ENCODE measurements at regions not wholly inside any gene's neighbourhood (a gene's known extent, or its start where the extent isn't known, plus 50 kb on each side); places are given as distances from the start of the nearest gene placed in this dataset.

DNA sequence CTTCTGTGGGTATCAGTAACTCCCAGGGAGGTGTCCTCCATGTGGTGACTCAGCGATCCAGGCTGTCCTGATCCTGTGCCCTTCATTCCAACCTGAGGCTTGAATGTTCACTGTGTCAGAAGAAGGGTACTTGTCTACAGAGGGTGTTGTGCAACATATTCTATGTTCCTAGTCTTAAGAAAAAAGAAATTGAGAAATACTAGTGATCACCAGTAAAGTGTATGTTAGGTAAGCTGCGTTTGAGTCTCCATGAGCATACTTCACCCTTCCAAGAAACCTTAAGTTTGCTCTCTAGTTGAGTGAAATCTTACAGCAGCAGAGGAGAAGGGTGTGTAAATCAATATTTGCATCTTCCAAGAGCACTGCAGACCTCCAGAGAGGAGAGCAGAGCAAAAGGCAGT is 122.2 kb upstream of the SLC24A5 start:
- DNase-seq: no peak

GRCh38 chr15:48001393-48002039 is 119.3 kb upstream of the SLC24A5 start:
- DNase-seq: no peak

GRCh38 chr15:48002767-48003166 is 118.0 kb upstream of the SLC24A5 start:
- DNase-seq: no peak

- DNase-seq: no peak
These were observed 117.3 kb upstream of the SLC24A5 start for GRCh38 chr15:48003441-48003840.

- no peak for DNase-seq
These were observed 115.7 kb upstream of the SLC24A5 start for GRCh38 chr15:48005077-48005476.

GRCh38 chr15:48006031-48006511 is 114.7 kb upstream of the SLC24A5 start:
- DNase-seq: peak; percentile 21

GRCh38 chr15:48010316-48010715 is 110.5 kb upstream of the SLC24A5 start:
- DNase-seq: no peak

- no peak for DNase-seq
These were observed 108.6 kb upstream of the SLC24A5 start for GRCh38 chr15:48012191-48012590.

DNA sequence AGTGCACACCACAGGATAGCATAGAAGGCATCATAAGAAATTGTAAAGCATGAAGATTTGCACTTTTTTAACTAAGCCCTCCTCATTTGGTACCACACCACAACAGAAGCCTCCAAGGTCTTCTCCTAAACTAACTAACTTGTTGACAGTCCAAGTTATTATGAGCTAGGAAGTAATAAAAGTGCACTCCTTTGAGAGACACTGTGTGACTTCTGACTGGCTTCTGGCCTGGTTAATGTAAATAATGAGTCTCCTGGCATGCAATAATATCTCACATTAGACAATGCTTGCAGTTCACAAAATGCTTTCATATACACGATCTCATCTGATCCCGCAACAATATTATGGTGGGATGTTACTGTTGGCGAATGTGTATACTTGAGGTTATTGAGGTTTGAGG is 103.9 kb upstream of the SLC24A5 start:
- no peak for DNase-seq

DNA sequence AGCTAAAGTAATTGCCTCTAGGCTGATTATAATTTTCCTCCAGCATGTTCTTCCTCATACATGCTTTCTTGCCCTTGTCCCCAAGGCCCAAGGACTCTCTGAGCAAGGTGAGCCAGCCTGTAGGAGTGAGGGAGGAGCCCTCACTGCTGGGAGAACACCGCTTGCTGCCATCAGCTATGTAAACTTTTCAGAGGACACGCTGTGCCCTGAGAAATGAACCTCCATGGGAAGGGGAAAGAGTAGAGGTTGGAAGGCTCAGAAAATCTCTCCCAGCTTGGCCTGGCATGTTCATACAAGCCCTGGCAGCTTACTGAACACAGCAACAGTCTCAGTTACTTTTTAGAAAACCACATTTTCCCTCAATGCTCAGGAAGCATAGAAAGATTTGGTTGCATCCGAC is 103.0 kb upstream of the SLC24A5 start:
- DNase-seq: no peak

DNA sequence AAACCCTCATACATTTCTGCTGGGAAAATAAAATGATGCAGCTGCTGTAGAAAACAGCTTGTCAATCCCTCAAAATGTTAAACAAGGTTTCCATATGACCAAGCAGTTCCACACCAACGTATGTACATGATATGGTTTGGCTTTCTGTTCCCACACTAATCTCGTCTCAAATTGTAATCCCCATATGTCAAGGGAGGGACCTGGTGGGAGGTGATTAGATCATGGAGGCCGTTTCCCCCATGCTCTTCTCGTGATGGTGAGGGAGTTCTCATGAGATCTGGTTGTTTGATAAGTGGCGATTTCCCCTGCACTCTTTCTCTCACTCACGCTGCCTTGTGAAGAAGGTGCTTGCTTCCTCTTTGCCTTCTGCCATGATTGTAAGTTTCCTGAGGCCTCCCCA is 100.6 kb upstream of the SLC24A5 start:
- no peak for DNase-seq

DNA sequence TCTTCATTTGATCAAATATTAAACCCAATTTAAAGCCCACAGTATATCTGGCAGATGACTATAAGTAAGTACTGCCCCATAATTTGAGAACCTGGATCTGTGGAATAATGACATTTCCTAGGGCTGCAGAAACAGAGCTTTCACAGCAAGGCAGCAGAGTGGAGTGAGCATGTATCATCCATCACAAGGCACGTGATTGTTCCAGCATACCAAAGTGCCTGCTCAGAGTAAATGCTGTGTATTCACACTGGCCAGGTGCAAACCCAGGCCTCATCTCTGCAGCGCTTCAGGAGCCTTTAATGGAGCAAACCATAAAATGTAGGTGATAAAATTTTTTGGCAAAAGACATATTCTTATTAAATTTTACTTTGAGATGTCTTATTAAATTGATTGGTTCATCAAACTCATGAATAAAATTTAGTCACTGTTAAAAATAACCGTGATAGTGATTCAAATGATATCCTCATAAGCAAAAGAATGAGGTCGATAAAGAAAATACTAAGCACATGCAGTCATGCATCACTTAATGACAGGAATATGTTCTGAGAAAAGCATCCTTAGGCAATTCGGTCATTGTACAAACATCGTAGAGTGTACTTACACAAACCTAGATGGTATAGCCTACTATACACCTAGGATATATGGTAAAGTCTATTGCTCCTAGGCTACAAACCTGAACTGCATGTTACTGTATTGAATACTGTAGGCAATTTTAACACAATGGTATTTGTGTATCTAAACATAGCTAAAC is 99.3 kb upstream of the SLC24A5 start:
- no peak for DNase-seq

GRCh38 chr15:48025118-48025517 is 95.7 kb upstream of the SLC24A5 start:
- no peak for DNase-seq

DNA sequence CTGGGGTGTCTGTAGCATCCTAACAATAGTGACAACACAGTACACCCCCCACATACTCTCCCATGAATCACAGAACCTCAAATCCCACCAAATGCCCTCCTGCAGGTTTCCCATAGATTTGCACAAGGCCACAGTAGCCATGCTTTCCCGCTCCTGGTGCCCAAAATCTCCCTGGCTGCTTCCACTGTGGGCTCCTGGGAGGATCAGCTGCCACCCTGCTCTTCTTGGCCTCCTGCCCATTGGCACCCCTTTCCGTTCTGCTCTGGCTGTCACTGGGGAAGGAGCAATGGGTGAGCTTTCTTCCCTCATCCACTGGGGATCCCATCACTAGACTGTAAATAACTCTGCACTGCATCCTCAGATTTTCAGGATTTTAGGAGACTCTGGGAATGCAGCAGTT is 92.1 kb upstream of the SLC24A5 start:
- DNase-seq: no peak

DNA sequence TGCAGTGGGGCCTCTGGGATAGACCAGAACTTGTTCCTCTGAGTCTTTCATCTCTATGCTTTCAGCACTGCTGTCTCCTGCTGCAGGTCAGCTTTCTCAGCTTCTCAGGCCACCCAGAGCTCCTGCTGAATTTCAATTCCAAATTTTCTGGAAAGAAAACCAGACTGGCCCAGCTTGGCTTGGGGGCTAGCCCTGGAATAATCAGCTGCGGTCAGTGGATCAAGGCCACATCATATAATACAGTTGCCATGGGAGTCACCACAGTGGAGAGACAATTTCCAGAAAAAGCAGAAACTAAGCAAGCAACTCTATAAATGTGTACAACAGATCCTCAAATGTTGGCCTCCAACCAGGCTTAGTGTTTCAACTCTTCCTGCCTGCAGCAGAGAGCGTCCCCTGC is 91.1 kb upstream of the SLC24A5 start:
- no peak for DNase-seq

GRCh38 chr15:48031466-48031865 is 89.3 kb upstream of the SLC24A5 start:
- no peak for DNase-seq

DNA sequence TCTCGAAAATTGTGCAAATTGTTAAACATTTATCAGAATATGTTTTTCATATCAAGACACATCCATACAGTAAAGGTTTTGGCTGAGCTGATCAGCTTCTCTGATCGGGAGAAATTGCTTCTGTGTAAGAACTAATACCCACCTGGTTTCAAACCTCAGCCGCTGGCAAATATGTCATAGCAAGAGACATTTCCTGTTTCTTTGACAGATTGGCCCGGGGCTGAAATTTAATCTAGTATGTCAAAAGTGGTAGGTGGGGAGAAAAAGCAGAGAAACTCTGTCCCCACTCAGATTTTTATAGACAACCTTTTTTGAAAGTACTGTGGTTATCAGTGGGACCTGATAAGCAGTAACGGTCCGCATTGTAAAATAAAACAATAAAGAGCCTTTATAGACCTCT is 88.8 kb upstream of the SLC24A5 start:
- no peak for DNase-seq

- DNase-seq: no peak
These were observed 87.9 kb upstream of the SLC24A5 start for GRCh38 chr15:48032911-48033310.

DNA sequence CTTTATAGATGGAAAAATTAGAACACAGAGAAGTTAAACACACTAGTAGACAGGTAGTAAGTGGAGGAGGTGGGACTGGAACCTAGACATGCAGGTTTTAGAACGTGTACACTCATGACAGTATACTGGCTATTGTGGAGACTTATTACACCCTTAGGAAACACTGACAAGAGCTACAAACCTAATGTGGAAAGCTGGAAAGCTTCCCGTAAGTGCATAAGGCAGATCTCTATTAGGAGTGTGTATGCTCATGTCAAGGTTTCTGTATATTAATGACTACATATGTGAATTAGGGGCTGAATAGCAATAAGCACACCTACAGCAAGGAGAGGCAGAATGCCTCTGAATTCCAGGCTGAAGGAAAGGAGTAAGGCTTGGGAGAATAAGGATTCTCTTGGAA is 82.6 kb upstream of the SLC24A5 start:
- no peak for DNase-seq

- no peak for DNase-seq
These were observed 80.5 kb upstream of the SLC24A5 start for GRCh38 chr15:48040166-48040817.

DNA sequence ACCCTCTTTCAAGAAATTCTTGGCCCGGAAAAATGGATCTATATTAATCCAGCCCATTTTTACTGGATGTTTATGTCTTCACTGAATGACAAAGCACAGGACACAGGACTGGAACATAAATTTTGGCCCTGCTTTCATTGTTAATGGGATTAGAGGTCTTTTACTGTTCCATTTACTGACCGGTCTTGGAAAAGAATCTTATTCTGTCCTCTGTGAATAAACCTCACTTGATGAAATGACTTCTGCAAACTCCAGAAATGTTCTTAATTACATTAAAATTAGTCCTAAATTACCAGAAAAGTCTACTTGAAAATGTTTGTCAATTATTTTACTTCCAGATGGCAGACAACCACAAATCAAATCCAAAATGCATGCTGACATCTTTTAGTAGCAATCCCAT is 79.3 kb upstream of the SLC24A5 start:
- DNase-seq: no peak

- DNase-seq: no peak
These were observed 73.9 kb upstream of the SLC24A5 start for GRCh38 chr15:48046813-48047438.

DNA sequence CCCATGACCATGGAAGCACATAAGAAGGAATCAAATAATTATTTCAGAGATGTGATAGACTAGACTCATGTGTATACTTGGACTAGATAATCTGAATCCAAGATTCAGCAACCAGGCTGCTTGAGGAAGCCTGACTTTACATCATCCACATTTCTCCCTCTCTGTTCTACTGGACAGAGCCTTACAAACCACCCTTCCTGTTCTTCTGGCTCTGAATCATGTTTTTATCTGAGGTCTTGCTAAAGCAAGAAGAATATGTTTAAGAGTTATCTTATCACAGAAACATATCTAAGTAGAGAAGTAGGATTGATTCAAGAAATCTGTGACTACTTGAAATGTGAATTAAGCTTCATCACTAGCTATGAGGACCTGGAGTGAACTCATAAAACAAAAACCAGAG is 71.1 kb upstream of the SLC24A5 start:
- no peak for DNase-seq

DNA sequence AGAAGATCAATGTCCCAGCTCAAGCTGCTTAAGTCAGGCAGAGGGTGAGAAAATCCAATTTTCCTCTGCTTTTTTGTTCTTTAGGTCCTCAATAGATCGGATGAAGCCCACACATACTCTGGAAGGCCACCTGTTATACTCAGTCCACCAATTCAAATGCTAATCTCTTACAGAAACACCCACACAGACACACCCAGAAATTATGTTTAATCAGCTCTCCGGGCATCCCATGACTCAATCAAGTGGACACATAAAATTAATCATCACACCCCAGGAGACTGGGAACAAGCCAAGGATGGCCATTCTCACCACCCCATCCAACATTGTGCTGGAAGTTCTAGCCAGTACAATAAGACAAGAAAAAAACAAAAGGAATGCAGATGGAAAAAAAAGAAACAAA is 67.8 kb upstream of the SLC24A5 start:
- DNase-seq: no peak

Data from T1000 (cell line).